GM19395 (cell line): ENCODE measurements at regions not wholly inside any gene's neighbourhood (a gene's known extent, or its start where the extent isn't known, plus 50 kb on each side); places are given as distances from the start of the nearest gene placed in this dataset.

Experiments used
- ATAC-seq: cut with Tn5 transposase; IDR thresholded peaks from one replicate; pipeline ENCODE4 v1.9.1; 2021; ENCODE audit warnings: mild to moderate bottlenecking, moderate library complexity; ENCODE audit not compliant: unreplicated experiment

DNA sequence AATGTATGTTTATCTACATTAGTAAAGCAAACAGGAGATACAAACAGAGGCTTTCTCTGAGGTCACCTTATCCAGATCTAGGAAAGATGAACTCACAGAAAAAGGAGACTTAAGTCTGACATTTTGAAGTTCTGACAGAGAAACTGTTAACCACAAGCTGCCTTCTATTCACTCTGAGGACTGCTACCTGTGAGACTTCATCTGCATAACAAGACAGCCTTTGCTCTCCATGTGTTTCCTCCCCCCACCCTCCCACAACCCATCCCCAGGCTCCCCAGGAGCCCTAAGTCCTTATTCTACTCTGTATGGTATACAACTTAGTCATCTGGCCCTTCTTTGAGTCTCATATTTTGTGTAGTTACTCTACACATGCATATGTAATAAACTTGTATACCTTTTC, 699.0 kb downstream of the FGF9 start:
- ATAC-seq, result no peak

DNA sequence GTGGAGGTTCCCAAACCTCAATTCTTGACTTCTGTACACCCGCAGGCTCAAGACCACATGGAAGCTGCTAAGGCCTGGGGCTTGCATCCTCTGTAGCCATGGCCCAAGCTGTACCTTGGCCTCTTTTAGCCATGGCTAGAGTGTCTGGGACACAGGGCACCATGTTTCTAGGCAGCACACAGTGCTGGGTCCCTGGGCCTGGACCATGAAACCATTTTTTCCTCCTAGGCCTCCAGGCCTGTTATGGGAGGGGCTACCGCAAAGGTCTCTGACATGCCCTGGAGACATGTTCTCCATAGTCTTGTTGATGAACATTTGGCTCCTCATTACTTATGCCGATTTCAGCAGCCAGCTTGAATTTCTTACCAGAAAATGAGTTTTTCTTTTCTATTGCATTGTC, 701.4 kb downstream of the FGF9 start:
- no peak for ATAC-seq

DNA sequence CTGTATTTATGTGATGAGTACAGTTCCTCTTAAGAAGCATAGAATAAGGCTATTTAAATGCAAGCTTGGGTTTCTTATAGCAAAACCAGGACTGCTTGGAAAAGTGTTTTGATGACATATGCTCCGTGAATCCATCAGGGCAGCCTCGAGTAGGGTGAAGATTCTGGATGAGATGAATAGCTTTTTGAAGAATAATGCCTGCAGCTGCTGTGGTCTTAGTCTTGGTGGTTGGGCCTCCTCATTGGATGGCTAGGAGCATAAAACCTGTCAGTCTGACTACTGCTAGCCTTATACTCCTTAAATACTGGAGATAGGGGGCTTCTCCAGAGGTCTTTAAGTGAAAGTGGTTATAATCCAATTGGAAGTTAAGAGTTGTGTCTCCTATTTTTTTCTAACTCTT, 704.3 kb downstream of the FGF9 start:
- ATAC-seq, result no peak

DNA sequence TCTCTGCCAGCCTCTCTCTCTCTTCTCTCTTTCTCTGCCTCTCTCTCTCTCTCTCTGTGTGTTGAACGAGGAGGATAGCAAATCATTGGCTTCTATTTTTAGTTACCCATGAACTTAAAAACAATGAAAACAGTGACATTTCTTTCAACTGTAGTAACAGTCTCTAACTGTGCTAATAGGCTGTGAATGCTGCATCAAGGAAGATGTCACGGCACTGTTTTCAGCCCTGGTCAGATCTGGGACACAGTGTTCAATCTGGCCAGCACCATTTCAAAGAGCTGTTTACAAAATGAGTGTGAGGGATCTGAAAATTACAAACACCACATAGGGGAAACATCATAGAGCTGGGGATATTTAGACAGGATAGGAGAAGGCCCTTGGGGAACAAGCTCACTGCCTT, 717.0 kb downstream of the FGF9 start:
- ATAC-seq, result no peak

DNA sequence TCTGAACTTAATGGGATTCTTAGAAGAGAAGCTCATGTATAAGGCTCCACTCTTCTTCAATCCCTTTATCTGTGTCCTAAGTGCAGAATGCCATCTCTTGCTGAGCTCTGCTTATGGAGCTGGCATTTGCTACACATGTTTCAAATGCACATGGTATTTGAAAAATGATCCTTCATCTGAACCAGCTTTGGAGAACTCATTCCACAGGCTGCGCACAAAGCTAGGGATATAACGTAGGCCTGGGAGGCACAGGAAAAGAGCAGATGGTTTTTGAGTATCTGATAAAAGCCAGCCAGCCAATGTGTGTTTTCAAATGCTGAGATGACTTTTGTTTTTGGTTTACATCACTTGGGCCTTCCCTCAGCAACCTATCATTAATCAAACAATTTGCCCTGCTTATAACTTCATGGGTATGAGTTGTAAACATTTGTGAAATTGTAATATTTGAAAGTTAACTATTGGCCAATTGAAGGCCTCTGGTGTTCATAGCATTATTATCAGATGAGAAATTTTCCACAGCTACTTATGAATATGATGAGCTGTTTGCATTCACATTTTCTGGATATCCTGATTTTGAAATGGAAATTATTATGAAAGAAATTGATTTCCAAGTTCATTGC, 729.0 kb downstream of the FGF9 start:
- no peak for ATAC-seq

DNA sequence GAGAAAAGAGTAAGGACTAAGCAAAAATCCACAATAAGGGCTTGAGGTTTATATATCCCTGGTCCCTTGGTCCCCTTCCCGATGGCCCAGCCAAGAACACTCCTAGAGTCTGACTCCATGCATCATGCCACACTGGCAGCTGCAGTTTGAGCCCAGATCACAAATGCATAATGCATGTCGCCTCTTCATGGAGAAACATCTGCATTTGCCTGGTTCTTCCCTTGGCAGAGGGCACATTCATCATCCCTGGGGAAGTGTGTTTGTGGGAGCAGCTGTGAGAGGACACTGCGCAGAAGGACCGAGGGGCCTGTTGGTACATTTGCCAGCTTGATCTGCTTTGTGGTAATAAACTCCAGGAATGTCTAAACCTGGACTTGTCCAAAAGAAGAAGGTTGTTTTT, 731.8 kb downstream of the FGF9 start:
- ATAC-seq, result no peak

DNA sequence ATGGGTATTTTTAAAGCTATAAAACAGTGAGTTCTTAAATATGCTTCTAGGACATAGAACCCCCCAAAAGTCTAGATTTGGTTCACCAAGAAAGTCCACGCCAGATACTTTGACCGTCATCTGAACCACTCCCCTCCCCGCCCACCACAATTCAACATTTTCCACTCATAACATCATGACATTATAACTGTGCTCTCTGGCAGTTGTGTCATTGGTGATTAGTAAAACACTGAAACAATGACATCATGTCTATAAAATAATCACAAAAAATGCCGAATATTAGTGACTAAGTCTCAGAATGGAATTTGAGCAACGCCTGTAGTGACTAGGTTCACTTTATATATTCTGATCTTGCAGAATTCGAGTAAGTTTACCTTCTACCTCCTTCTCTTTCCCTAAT, 732.3 kb downstream of the FGF9 start:
- ATAC-seq, result no peak

DNA sequence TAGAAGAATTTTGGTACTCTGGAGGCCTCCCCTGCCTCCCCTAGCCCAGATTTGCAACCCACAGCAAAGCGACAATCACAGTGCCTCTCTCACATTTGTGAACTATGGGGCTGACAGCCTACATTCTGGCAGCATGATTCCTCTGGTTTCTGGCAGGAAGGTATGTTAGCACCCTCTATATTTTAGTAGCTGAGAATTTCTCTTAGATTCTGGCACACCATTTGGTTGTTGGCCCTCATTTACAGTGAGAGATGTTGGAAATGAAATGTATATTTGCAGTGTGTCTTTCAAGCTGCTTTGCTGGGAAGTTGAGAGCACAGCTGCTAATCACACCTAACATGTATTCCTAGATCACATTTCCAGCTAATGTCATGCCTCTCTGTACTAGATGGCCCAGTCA, 735.0 kb downstream of the FGF9 start:
- no peak for ATAC-seq

DNA sequence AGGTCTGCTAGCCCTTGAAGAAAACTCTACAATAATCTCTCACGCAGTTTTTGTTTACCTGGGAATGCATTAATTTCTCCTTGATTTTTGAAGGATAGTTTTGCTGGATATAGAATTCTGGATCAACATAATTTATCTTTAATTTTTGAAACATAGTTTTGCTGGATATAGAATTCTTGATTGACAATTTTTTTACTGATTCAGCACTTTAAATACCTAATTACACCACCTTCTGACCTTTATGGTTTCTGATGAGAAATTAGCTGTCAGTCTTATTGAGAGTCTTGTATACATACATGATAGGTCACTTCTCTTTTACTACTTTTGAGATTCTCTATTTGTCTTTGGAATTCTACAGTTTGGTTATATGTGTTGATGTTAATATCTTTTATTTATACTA, 741.6 kb downstream of the FGF9 start:
- no peak for ATAC-seq

DNA sequence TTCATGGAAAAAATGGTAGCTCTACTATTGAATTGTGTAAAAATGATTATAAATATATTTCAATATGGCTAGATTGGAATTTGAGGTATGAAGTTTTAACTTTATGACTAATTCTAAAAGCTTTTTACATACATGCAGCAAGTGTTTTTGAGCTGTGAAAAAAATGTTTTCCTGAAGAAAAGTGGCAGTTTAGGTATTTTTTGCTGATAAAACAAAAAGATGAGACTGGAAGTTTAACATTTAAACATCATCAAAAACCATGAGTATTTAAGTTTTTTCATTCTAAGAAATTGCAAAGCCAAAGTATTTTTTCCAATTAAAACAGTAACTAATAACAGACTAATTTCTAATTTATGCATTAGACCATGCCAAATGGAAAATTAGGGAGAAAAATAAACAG, 751.1 kb downstream of the FGF9 start:
- ATAC-seq, result no peak

DNA sequence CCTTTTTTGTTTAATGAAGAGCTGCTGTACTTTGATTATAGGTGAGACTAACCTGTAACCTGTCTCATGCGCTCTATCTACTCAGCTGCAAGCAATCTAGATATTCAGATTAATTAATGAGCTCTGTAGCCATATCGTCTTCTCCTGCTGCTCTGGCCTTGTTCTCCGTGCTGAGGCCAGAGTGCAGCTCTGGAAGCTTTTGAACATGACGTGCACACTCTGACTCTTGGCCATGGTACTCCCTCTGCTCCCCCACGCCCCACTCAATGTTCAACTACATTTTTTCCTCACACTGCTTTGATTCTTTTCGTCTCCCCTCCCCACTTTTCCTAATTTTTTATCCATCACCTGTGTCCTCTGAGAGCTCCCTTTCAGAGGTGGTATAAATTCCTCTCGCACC, 751.8 kb downstream of the FGF9 start:
- ATAC-seq, result no peak

DNA sequence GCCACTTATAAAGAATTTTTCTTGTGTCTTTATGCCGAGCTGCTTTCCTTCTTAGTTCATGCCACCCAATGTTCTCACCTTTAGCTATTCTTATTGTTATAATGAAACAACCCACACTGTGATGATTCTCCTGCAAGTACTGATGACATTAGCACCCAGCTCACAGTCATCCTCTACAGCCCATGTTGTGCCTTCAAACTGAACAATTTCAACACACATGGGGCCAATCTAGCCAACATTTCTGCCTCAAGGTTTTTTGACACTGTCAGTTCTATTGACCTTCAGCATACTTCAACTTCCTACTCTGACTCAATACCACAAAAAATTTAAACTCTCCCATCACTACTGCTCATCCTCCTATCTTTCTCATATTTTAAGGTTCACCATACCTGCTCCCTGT, 752.4 kb downstream of the FGF9 start:
- no peak for ATAC-seq

DNA sequence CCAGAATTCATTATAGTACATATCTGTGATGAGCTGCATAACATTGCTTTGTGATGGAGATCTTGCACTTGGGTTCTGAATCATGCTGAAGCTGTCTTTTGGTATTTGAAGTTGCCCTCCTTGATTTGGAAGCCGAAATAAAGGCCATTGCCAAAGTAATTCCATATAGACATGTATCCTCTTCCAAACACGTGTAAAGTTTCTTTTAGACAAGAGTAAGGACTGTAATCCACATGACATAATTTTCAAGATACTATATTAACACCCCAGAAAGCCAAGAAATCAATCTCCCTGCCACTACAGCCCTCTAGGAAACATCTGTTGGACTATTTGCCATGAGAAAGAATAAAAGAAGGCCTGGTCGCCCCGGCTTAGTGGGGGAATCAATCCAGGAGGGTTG, 754.2 kb downstream of the FGF9 start:
- no peak for ATAC-seq

DNA sequence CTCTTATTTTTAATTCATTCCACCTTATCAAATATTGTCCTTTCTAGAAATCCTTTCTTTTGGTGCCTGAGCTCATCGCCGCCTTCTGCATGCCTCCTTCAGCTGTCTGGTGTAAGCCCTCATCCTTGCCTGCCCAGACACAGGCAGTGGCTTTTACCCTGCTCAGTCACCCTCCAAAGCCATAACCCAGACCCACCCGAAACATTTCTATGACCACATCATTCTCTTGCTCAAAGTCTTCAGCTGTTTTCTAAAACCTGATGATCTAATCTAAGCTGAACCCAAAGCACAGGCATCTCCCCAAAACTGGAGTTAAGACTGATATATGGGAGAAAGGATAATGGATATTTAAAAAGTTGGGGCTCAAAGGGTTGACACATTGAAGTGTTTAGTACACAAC, 753.7 kb upstream of the SGCG start:
- ATAC-seq, result no peak

DNA sequence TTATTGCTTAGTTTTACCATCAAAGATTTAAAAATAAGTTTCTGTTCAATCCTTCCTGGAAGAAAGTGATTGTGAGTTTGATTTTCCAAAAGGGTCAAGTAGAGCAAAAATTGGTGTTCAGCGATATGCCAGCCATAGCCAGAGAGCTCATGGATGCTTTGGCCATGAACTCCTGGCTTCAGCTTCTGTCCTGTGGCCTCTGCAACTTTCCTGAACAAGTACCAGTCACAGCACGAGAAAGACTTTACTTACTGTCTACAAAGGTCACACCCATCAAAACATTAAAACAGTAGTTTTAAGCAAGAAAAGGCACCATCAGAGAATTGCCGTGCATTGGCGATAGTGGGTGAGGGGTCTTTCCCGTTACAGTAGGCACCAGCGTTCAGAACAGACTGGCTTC, 753.0 kb upstream of the SGCG start:
- no peak for ATAC-seq

DNA sequence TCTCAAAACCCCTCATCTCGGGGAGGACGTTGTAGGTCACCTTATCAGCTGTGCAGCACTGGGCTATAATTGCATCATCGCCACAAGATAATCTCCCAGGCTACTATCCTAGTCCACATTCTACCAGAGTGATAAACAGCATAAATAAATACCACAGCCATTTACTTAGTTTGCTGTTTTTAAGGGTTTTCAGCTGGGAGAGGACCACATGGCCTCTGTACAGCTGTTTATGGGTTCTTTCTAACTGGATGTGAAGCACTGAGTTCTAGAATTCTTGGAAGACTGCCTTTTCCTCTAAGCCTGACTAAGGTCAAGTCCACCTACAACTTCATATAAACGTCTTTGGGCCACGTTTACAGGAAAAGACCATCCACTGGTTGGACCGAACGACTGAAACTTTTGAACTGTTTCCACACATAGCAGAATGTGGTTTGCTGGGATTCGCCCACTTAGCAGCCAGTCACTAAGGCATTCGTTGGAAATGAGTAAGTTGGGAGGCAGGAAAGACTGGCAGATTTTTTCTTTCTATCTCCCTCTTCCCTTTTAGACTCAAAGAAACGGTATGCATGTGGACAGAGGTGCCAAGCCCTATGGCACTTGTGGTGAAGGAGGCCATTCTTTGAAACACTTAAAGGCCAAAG, 752.5 kb upstream of the SGCG start:
- ATAC-seq, result no peak

DNA sequence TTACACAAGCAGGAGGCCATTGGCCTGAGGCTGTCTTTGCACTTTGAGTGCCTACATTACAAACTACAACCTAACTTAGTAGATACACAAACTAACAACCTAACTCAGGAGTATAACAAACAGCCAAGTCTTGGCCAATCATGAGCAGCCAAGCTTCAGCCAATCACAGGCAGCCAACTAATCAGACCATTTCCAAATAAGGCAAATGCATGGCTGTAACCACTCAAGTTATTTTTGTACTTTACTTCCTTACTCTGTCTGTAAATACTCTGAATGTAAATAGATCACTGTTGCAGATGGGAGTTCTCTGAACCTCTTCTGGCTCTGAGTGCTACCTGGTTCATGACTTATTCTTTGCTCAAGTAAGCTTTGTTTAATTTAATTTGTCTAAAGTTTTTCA, 748.1 kb upstream of the SGCG start:
- no peak for ATAC-seq

DNA sequence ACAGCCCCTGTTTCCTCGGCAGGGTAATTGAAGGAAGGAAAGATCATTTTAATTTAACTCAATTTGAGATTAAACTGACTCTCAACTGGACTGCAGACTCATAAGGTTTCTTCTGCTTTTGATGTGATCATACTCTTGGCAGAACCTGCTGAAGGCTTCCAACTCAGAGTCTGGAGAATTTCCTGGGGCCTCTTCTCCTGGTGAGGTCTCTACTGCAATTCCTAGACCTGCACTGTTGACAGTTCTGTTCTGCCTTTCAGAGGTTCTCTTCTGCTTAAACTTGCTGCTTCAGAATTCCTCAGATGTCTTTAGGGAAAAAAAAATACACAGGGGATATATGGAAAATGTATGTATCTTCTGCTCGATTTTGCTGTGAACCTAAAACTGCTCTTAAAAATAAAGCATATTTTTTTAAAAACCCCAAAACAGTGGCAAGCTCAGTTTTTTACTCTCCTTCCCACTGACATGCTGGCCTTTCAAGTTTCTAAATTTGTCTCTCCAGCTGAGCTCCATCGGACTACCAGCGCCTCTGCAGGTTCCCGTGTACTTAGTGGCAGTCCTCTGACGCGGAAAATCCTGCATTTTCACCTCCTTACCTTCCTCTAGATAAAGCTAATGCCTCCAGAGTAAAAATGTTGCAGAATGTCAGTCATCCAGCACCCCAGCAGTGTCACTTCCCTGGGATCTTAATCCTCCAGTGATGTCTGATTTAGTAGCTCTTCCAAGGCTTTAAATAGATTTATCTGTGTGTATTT, 733.5 kb upstream of the SGCG start:
- ATAC-seq, result no peak

DNA sequence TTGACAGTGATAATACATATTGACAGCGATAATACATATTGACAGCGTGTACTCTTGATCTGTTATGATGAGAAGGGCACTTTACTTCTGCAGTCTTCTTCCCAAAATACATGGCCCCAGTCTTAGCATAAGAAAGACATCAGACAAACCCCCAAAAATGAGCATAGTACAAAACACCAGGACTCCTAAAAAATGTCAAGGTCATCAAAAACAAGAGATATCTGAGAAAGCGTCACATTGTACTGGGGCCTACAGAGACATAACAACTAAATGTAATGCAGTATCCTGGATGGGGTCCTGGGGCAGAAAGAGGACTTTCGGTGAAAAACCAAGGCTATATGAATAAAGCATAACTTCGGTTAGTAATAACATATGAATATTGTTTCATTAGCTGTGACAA, 731.5 kb upstream of the SGCG start:
- ATAC-seq, result no peak

DNA sequence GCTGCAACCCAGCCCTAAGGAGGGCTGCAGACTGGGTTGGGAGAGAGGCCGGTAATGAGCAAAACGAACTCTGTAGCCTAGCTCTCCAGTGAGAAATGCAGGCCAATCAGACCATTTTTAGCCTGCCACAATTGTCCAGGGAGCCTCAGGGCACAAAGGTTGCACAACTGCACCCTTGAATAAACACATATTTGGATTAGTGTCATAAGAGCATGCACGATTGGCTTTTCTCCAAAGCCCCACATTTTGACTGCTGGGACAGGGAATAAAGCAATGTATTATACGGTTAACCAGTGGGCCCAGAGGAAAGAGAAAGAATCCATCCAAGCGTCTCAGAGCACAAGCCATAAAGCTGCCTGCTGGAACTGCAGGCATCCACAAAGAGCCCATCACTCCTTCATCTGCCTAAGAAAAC, 729.4 kb upstream of the SGCG start:
- ATAC-seq, result no peak

DNA sequence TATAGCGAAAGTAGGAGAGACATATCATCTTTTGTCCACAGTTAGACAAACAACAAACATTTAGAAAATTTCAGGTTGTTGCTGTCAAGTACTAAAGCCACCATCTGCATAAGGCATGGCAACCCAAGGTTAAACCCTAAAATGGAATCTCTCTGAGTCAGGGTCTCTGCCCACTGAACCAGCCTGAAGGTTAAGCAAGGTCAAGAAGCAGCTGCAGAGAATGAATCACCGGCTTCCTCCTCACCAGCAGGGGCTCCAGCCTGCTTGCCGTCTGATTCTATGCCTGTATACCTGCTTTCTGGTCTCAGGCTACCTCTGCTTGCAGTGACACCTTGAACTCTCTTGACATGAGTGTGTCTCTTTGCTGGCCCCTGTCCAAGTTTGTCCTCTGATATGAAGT, 726.2 kb upstream of the SGCG start:
- no peak for ATAC-seq

DNA sequence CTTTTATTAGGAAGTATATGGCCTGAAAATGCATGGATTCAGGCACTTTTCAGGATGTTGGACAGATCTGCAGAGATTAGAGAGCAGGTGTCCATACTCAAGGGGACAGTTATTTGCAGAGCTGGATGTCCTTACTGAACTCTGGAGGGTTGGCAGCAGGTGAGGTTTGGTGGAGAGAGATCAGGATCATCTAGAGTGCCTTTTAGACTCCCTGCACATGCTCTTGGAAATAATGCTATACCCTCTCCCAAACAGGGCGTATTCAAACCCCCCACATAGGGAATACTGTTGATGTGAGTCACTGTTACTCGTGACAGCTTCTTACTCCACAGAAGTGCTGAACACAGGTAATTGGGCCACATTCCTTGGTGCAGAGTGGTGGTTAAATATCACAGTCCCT, 725.7 kb upstream of the SGCG start:
- ATAC-seq, result no peak
